NT2/D1 (cell line): ENCODE measurements at regions not wholly inside any gene's neighbourhood (a gene's known extent, or its start where the extent isn't known, plus 50 kb on each side); places are given as distances from the start of the nearest gene placed in this dataset.

Experiments
- DNase-seq: peaks from one replicate; pipeline ENCODE4 v3.0.0-alpha.2; 2011; ENCODE audit warnings: low read depth, low spot score
- H3K27me3 ChIP-seq: 2 replicates; pipeline ENCODE4 v1.6.0; 2011; ENCODE audit warnings: mild to moderate bottlenecking; ENCODE audit not compliant: insufficient read length, insufficient read depth
- H3K36me3 ChIP-seq: 2 replicates; pipeline ENCODE4 v1.6.1; 2011; ENCODE audit warnings: mild to moderate bottlenecking, low read length, mixed read lengths; ENCODE audit not compliant: insufficient read depth, insufficient read length
- H3K4me1 ChIP-seq: 2 replicates; pipeline ENCODE4 v1.5.1; 2011; ENCODE audit not compliant: insufficient read depth, insufficient read length
- H3K4me3 ChIP-seq: 2 replicates; pipeline ENCODE4 v1.5.1; 2011; ENCODE audit warnings: low read depth; ENCODE audit not compliant: insufficient read length
- H3K9ac ChIP-seq: 2 replicates; pipeline ENCODE4 v1.6.0; 2011; ENCODE audit warnings: low read depth; ENCODE audit not compliant: insufficient read length
- H3K9me3 ChIP-seq: 2 replicates; pipeline ENCODE4 v1.5.1; 2011; ENCODE audit warnings: mild to moderate bottlenecking, low read length; ENCODE audit not compliant: insufficient read depth
- SUZ12 ChIP-seq: IDR thresholded peaks from 2 replicates; pipeline ENCODE4 v1.6.1; 2011; ENCODE audit not compliant: insufficient read length, insufficient read depth; ENCODE audit errors: extremely low read depth
- YY1 ChIP-seq: IDR thresholded peaks from 2 replicates; pipeline ENCODE4 v1.6.1; 2011; ENCODE audit not compliant: insufficient read length, insufficient read depth
- ZNF274 ChIP-seq: IDR thresholded peaks from 2 replicates; pipeline ENCODE4 v1.6.1; 2011; ENCODE audit warnings: mild to moderate bottlenecking, low read depth, low read length

DNA sequence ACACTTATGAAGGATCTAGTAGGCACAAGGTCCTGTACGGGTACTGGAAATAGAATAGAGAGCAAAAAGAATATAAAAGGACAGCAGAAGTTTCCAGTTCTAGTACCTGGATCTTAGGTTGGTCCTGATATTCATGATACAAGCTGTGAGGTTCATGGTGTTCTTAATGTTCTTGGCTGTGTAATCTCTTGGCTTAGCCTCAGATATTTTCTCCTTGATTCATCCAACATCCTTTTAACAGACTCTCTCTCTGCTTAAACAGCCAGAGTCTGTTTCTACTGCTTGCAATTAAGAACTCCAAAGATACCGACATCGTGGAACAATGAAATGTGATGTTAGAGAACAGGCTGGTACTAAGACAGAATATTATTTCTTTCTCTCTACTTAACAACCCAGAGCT lies 49.9 kb downstream of the CNTN3 start:
- Histone ChIP-seq H3K36me3 (no peaks in the 10 kb centered on the region), H3K27me3 (no peaks in the 10 kb centered on the region), H3K4me1 (no peaks in the 10 kb centered on the region), H3K4me3 (no peak overlapping the region), H3K9ac (no peak overlapping the region), H3K9me3 (peaks cover 5% of the 10 kb centered on the region; the same call in 1 of the 2 replicates)
- TF ChIP-seq SUZ12 (no peak), ZNF274 (no peak)
- no peak for DNase-seq

GRCh38 chr3:74562558-74563269 lies 51.7 kb downstream of the CNTN3 start:
- Histone ChIP-seq H3K4me3 (no peak overlapping the region), H3K36me3 (no peaks in the 10 kb centered on the region), H3K4me1 (no peaks in the 10 kb centered on the region), H3K27me3 (no peaks in the 10 kb centered on the region), H3K9me3 (peaks cover 5% of the 10 kb centered on the region; the same call in 1 of the 2 replicates), H3K9ac (no peak overlapping the region)
- no peak for TF ChIP-seq ZNF274
- TF ChIP-seq YY1, result no peak
- TF ChIP-seq SUZ12, result no peak
- DNase-seq, result no peak

GRCh38 chr3:74561881-74562280 lies 52.6 kb downstream of the CNTN3 start:
- Histone ChIP-seq H3K4me1 (no peaks in the 10 kb centered on the region), H3K36me3 (no peaks in the 10 kb centered on the region), H3K9ac (no peak overlapping the region), H3K4me3 (no peak overlapping the region), H3K9me3 (peaks cover 5% of the 10 kb centered on the region; the same call in 1 of the 2 replicates), H3K27me3 (no peaks in the 10 kb centered on the region)
- DNase-seq, result no peak
- no peak for TF ChIP-seq YY1
- TF ChIP-seq ZNF274, result no peak
- no peak for TF ChIP-seq SUZ12

- H3K27me3 ChIP-seq, result no peaks in the 10 kb centered on the region
- no peak overlapping the region for H3K9ac ChIP-seq
- DNase-seq, result no peak
- H3K4me1 ChIP-seq, result no peaks in the 10 kb centered on the region
- no peak overlapping the region for H3K4me3 ChIP-seq
- TF ChIP-seq YY1 (no peak), ZNF274 (no peak), SUZ12 (no peak)
- H3K9me3 ChIP-seq, result peaks cover 5% of the 10 kb centered on the region; the same call in 1 of the 2 replicates
- no peaks in the 10 kb centered on the region for H3K36me3 ChIP-seq
Measured at GRCh38 chr3:74559261-74559660, 55.2 kb downstream of the CNTN3 start.

GRCh38 chr3:74550686-74551085 lies 63.8 kb downstream of the CNTN3 start:
- Histone ChIP-seq H3K9me3 (no peaks in the 10 kb centered on the region), H3K4me3 (no peak overlapping the region), H3K9ac (no peak overlapping the region), H3K36me3 (no peaks in the 10 kb centered on the region), H3K27me3 (no peaks in the 10 kb centered on the region), H3K4me1 (no peaks in the 10 kb centered on the region)
- no peak for DNase-seq
- TF ChIP-seq YY1 (no peak), ZNF274 (no peak), SUZ12 (no peak)

- Histone ChIP-seq H3K36me3 (no peaks in the 10 kb centered on the region), H3K9ac (no peak overlapping the region), H3K27me3 (no peaks in the 10 kb centered on the region), H3K4me1 (no peaks in the 10 kb centered on the region), H3K4me3 (no peak overlapping the region), H3K9me3 (no peaks in the 10 kb centered on the region)
- DNase-seq, result no peak
- TF ChIP-seq SUZ12 (no peak), YY1 (no peak), ZNF274 (no peak)
Measured at GRCh38 chr3:74546426-74546825, 68.0 kb downstream of the CNTN3 start.

DNA sequence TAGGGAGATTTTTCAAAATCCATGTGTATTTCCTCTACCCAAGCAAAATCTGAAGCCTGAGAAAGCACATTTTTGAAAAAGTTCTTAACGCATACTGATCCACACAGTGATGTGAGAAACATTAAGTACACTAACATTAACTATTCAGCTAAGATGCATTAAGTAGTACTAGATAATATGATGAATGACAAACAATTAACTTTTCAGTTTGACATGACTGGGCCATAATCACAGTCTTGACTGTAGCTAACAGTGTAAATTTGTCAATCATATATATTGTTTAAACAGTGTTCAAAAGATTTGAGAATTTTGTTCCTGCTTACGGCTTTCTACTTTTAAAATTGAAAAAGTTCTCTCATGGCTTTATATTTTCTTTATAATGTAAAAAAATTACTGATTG lies 72.0 kb downstream of the CNTN3 start:
- H3K27me3 ChIP-seq, result no peaks in the 10 kb centered on the region
- TF ChIP-seq YY1, result no peak
- TF ChIP-seq ZNF274, result no peak
- TF ChIP-seq SUZ12, result no peak
- H3K36me3 ChIP-seq, result no peaks in the 10 kb centered on the region
- no peaks in the 10 kb centered on the region for H3K9me3 ChIP-seq
- no peaks in the 10 kb centered on the region for H3K4me1 ChIP-seq
- no peak for DNase-seq
- no peak overlapping the region for H3K9ac ChIP-seq
- H3K4me3 ChIP-seq, result no peak overlapping the region

- no peak for DNase-seq
- no peaks in the 10 kb centered on the region for H3K36me3 ChIP-seq
- H3K9ac ChIP-seq, result no peak overlapping the region
- no peaks in the 10 kb centered on the region for H3K4me1 ChIP-seq
- TF ChIP-seq ZNF274 (no peak), SUZ12 (no peak), YY1 (no peak)
- no peaks in the 10 kb centered on the region for H3K27me3 ChIP-seq
- H3K9me3 ChIP-seq, result no peaks in the 10 kb centered on the region
- H3K4me3 ChIP-seq, result no peak overlapping the region
Measured at GRCh38 chr3:74539876-74540275, 74.6 kb downstream of the CNTN3 start.
